Fibroblast of mammary gland (primary cell): ENCODE measurements at regions not wholly inside any gene's neighbourhood (a gene's known extent, or its start where the extent isn't known, plus 50 kb on each side); places are given as distances from the start of the nearest gene placed in this dataset.

Experiments used
- DNase-seq: peaks from one replicate; pipeline ENCODE4 v3.0.0-alpha.2; 2010; ENCODE audit warnings: low read depth
- H3K4me3 ChIP-seq: 2 replicates; pipeline ENCODE4 v1.5.1; 2011; ENCODE audit warnings: low read depth, mild to moderate bottlenecking, low read length, moderate library complexity; ENCODE audit not compliant: control insufficient read depth
- TF ChIP-seq, protein P1 (sequence below): conservative IDR thresholded peaks from 2 replicates; pipeline ENCODE4 v1.5.1; 2011; ENCODE audit warnings: low read depth, low read length, inconsistent platforms; ENCODE audit not compliant: control insufficient read depth, insufficient read depth

DNA sequence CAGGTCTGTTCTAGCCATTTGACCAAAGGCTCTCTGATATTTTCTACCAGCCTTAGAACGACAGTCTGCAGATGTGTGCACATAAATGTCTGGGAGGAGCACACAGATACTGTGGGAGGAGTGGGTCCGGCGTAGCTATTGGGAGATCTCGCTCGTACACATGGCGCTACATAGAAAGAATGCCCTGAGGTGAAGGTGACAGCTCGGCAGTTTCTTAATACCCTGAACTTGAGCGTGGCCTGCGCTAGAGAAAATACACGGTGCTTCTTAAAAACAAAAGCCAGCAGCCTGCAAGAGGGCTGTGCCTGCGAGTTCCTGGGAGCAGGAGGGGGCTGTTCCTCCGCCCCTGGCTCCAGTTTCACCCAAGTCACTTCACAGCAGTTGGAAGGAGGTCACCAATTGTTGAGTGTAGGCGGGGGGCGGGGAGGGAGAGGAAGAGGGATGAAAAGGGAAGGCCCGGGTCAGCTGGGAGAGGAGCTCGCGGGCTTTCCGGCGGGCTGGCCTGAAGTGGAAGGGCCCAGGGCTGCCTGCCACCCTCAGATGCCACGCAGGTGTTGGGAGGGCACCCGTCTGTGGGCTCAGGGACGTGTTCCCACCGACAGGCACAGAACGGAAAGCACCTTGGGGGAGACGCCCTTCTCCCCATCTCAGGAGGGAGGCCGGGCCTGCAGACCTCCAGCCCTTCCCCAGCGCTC, 124.7 kb upstream of the ZNF516 start:
- TF ChIP-seq, protein P1, sequence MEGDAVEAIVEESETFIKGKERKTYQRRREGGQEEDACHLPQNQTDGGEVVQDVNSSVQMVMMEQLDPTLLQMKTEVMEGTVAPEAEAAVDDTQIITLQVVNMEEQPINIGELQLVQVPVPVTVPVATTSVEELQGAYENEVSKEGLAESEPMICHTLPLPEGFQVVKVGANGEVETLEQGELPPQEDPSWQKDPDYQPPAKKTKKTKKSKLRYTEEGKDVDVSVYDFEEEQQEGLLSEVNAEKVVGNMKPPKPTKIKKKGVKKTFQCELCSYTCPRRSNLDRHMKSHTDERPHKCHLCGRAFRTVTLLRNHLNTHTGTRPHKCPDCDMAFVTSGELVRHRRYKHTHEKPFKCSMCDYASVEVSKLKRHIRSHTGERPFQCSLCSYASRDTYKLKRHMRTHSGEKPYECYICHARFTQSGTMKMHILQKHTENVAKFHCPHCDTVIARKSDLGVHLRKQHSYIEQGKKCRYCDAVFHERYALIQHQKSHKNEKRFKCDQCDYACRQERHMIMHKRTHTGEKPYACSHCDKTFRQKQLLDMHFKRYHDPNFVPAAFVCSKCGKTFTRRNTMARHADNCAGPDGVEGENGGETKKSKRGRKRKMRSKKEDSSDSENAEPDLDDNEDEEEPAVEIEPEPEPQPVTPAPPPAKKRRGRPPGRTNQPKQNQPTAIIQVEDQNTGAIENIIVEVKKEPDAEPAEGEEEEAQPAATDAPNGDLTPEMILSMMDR: no peak
- peak overlapping the region; percentile 23 for H3K4me3 ChIP-seq
- DNase-seq: peak; percentile 65

DNA sequence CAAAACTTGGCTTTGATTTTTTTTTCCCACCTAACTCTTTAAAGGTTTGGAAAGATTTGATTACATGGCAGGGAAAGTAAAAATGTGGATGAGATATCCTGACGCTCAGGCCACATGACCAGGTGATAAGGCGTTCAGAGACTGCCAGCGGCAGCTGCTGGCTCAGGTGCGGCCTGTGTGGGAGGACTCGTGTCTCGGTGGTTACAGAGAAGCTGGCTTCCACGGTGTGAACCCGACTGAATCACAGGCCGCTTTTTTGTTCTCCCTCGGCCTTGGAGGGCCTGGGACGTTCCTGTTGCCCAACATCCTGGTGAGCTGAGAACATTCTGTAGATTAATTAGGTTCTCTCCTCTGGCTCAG, 124.2 kb upstream of the ZNF516 start:
- TF ChIP-seq, protein P1: no peak
- DNase-seq: peak; percentile 91
- no peak overlapping the region for H3K4me3 ChIP-seq

DNA sequence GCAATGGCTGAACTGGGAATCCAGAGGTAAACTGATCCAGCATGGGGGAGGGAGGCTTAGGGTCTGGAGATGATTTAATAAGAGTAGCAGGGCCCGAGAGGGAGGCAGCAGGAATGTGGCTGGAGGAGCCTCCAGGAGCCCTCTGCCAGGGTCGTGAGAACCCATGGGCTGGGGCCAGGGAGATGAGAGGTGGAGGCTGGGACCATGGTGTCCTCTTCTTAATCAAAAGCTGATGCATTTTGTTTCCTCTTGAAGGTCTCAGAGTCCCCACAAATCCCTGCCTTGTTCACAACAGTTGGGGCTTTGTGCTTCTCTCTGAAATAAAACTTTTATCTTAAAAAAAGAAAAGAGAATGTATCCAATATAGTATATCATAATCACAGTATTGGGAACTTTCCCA, 123.7 kb upstream of the ZNF516 start:
- TF ChIP-seq, protein P1: no peak
- no peak overlapping the region for H3K4me3 ChIP-seq
- DNase-seq: no peak

DNA sequence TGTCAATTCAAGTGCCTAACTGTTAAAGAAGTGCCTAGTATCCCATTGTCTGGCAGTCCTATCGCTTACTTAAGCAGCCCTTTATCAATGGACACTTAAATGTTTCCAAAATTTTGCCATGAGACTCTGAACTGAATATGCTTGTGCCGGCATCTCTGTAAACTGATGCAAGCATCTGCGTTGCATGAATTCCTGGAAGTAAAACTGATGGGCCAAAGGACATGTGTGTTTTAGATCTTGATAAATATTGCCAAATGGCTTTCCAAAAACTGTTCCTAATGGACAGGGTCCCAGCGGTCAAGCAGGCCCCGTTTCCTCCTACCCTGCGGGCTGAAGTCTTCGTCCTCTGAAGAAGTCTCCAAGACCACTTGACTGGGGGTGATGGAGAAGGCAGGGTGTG, 121.3 kb upstream of the ZNF516 start:
- no peak overlapping the region for H3K4me3 ChIP-seq
- no peak for DNase-seq
- TF ChIP-seq, protein P1: no peak

DNA sequence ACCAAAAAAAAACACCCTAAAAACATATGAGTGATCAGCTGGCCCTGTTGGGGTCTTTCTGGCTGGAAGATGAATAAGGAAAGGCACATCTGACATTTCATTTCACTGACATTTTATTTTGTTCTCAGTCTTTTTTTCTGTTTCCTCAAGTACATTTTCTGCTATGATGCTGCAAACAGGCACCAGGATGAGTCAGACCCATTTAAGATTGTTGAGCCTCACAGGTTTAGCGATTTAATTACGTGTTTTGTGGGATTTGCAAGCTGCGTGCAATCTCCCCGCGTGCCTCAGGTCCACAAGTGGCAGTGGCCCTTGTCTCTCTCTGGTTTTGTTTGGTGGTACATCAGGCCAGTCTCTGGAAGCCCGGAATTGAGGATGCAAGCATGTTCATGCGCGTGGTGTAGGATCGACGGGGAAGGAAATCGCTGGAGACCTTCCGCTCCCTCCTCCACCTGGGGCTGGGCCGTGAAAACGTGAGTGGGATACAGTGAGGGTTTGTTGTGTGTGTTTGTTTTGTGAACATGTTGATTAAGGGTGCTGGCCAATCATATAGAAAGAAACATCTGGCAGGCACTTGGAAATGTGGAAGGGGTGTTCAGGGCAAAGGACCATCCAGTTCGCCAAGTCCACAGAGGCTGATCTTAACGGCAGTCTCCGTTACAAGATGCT, 120.2 kb upstream of the ZNF516 start:
- peak; percentile 30 for DNase-seq
- TF ChIP-seq, protein P1: no peak
- H3K4me3 ChIP-seq: no peak overlapping the region

DNA sequence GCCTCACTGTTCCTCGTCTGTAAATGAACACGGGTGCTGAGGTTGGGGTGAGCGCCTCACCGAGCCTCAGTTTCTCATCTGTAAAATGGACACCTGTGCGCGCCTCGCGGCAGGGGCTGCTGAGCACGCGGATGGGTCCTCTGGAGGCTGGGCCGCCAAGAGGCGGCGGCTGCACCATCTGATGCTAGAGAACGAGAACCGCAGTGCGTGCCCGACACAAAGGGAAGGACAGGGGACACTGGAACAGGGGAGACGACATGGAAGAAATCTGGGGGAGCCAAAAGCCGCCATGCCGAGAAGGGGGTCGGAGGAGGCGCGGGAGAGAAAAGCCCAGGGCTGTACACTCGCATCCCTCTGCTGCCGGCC, 118.7 kb upstream of the ZNF516 start:
- H3K4me3 ChIP-seq: no peak overlapping the region
- DNase-seq: no peak
- TF ChIP-seq, protein P1: no peak
